Mammary epithelial cell (primary cell): ENCODE measurements at regions not wholly inside any gene's neighbourhood (a gene's known extent, or its start where the extent isn't known, plus 50 kb on each side); places are given as distances from the start of the nearest gene placed in this dataset.

Experiments used
- EZH2 ChIP-seq: IDR thresholded peaks from 2 replicates; pipeline ENCODE4 v1.6.1; 2012; ENCODE audit warnings: low read length, inconsistent platforms, borderline replicate concordance
- TF ChIP-seq, protein P1 (sequence below), 2 donors: IDR thresholded peaks in 1 of 2; conservative IDR thresholded peaks in 1 of 2; 2 replicates each; pipeline ENCODE4 v1.5.1; 2011 to 2012; ENCODE audit warnings: inconsistent platforms in 2 of 2, low read length in 2 of 2, mild to moderate bottlenecking in 2 of 2, control low read depth in 1 of 2, low read depth in 1 of 2; ENCODE audit not compliant: insufficient read depth in 1 of 2; ENCODE audit errors: extremely low read depth in 1 of 2

DNA sequence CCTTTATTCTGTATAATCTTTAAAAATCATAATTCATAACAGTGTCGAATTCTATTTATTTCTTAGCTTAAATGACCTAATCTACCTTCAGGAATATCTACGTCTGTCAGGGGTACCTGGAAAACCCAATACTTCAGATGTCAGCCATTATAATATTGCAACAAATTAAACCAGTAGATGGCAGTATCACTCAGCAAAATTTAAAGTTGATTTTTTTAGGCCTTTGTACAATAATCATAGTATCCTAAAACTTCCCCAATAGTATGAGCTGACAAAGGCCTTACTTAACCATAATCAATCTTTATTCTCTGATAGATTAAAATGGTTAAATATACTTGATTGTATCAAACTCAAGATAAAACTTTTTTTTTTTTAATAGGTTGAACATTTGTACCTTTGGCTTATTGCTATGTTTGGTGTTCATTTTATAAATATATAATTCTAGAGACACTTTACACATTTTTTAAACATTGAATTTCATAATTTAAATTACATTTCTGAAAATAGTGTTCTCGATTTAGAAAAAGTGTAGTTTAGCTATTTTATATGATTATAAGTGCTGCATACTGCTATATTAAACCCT, 830.2 kb upstream of the SPRY2 start:
- TF ChIP-seq, protein P1, sequence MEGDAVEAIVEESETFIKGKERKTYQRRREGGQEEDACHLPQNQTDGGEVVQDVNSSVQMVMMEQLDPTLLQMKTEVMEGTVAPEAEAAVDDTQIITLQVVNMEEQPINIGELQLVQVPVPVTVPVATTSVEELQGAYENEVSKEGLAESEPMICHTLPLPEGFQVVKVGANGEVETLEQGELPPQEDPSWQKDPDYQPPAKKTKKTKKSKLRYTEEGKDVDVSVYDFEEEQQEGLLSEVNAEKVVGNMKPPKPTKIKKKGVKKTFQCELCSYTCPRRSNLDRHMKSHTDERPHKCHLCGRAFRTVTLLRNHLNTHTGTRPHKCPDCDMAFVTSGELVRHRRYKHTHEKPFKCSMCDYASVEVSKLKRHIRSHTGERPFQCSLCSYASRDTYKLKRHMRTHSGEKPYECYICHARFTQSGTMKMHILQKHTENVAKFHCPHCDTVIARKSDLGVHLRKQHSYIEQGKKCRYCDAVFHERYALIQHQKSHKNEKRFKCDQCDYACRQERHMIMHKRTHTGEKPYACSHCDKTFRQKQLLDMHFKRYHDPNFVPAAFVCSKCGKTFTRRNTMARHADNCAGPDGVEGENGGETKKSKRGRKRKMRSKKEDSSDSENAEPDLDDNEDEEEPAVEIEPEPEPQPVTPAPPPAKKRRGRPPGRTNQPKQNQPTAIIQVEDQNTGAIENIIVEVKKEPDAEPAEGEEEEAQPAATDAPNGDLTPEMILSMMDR (conservative IDR thresholded peaks at IDR 0.05 in 1 of 2, IDR thresholded peaks at IDR 0.05 in 1 of 2; ENCODE audit: extremely low read depth in 1 of 2, insufficient read depth in 1 of 2, low read depth in 1 of 2, low read length in 2 of 2) = peak; percentile 46 to 58
- TF ChIP-seq EZH2 = no peak
